CD4-positive, alpha-beta T cell (primary cell): ENCODE measurements at regions not wholly inside any gene's neighbourhood (a gene's known extent, or its start where the extent isn't known, plus 50 kb on each side); places are given as distances from the start of the nearest gene placed in this dataset.

Source experiments
- ATAC-seq: fragments of 200-7000 bp; cut with Tn5 transposase; one replicate; pipeline ENCODE4 v1.10.0; 2022; ENCODE audit warnings: mild to moderate bottlenecking; ENCODE audit not compliant: poor library complexity
- CTCF ChIA-PET: fragments of 350-600 bp; sonication (Branson Sonifier 250); formaldehyde crosslinking; loops from one replicate; lab custom pipeline; 2021; ENCODE audit warnings: antibody characterized with exemption, inconsistent platforms; lab: Charles Lee
- POLR2A ChIA-PET: fragments of 350-600 bp; sonication (Branson Sonifier 250); formaldehyde crosslinking; loops from one replicate; lab custom pipeline; 2021; ENCODE audit warnings: antibody characterized with exemption, inconsistent platforms; lab: Charles Lee
- DNase-seq, 14 experiments: peaks; one replicate each; pipeline ENCODE4 v3.0.0-alpha.2; 2013 to 2020; ENCODE audit warnings: mixed read lengths in 2 of 14
- H3K27ac ChIP-seq, 2 donors: one replicate each; pipeline versions ENCODE4 v1.5.1 to v1.7.0; 2013; ENCODE audit warnings: low read length in 2 of 2, low read depth in 1 of 2, mild to moderate bottlenecking in 1 of 2
- H3K27me3 ChIP-seq, 2 experiments: 1 replicate in 1 of 2; 2 replicates in 1 of 2; pipeline versions ENCODE4 v1.6.1 to v1.7.0; 2013; ENCODE audit warnings: low read length in 2 of 2, control low read depth in 1 of 2, mild to moderate bottlenecking in 1 of 2, moderate library complexity in 1 of 2; ENCODE audit not compliant: insufficient read depth in 2 of 2, control insufficient read depth in 1 of 2
- H3K36me3 ChIP-seq: one replicate; pipeline ENCODE4 v1.6.1; 2013; ENCODE audit warnings: low read length, control low read depth; ENCODE audit not compliant: insufficient read depth
- H3K4me1 ChIP-seq: one replicate; pipeline ENCODE4 v1.6.1; 2013; ENCODE audit warnings: low read length, control low read depth; ENCODE audit not compliant: insufficient read depth
- H3K4me3 ChIP-seq: one replicate; pipeline ENCODE4 v1.5.1; 2013; ENCODE audit warnings: mild to moderate bottlenecking, low read length, moderate library complexity
- H3K9me3 ChIP-seq, 2 experiments: 1 replicate in 1 of 2; 2 replicates in 1 of 2; pipeline versions ENCODE4 v1.6.1 to v1.7.0; 2013; ENCODE audit warnings: low read length in 2 of 2, mild to moderate bottlenecking in 2 of 2, control low read depth in 1 of 2, moderate library complexity in 1 of 2; ENCODE audit not compliant: control insufficient read depth in 1 of 2, insufficient read depth in 1 of 2
- H3K27ac Mint-ChIP-seq: one replicate; pipeline ENCODE4 v1.8.0; 2020; ENCODE audit warnings: mixed read lengths
- H3K27me3 Mint-ChIP-seq: one replicate; pipeline ENCODE4 v1.8.0; 2021; ENCODE audit warnings: mixed read lengths
- H3K36me3 Mint-ChIP-seq: one replicate; pipeline ENCODE4 v1.8.0; 2021; ENCODE audit warnings: low read depth, mixed read lengths
- H3K4me1 Mint-ChIP-seq: one replicate; pipeline ENCODE4 v1.8.0; 2021; ENCODE audit warnings: low read depth, mixed read lengths
- H3K4me3 Mint-ChIP-seq: one replicate; pipeline ENCODE4 v1.8.0; 2020; ENCODE audit warnings: mild to moderate bottlenecking, mixed read lengths
- H3K9me3 Mint-ChIP-seq: one replicate; pipeline ENCODE4 v1.8.0; 2020; ENCODE audit warnings: mixed read lengths
- intact Hi-C, 2 experiments: fragments of 100-400 bp; cut with DNase I in 1 of 2; cut with micrococcal nuclease in 1 of 2; formaldehyde crosslinking; loops; one replicate each; pipeline versions ENCODE4 v1.15.1 to v1.9.0; 2023 to 2025; cut with DNase I, micrococcal nuclease
- TF ChIP-seq, protein P1 (sequence below): fragments of 200-600 bp; IDR thresholded peaks from one replicate; pipeline ENCODE4 v1.8.0; 2022; ENCODE audit warnings: antibody characterized with exemption, mild to moderate bottlenecking

DNA sequence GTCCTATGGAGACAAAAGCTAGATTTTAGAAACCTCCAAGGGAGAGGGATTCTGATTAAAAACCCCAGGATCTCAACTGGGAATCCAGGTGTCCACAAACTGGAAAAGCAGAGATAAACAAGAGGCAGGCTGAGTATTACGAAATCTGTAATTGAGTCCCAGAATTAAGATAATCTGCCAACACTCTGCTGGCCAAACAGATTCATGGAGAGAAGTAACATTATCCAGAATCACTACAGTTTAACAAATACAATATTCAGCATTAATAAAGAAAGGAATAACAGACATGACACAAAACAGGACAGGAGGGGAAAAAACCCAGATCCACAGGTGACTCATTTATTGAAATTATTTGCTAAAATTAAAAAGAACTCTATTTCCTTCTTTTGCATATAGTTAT, 227.2 kb upstream of the NANOGP8 start:
- H3K4me3 ChIP-seq: no peak overlapping the region
- H3K9me3 Mint-ChIP-seq: no peaks in the 10 kb centered on the region
- DNase-seq (no peak), ATAC-seq (no peak)
- no peak overlapping the region for H3K4me3 Mint-ChIP-seq
- ChIA-PET POLR2A (no interaction called here), CTCF (interaction anchor here (1.3 kb wide), 1 partner anchor 9 kb away, joined by 3 read pairs; no protein-coding TSS in a partner anchor)
- no peak overlapping the region for H3K27ac Mint-ChIP-seq
- intact Hi-C loops: no loop called here
- no peaks in the 10 kb centered on the region for H3K4me1 Mint-ChIP-seq
- H3K27ac ChIP-seq: no peak overlapping the region
- H3K36me3 Mint-ChIP-seq: no peaks in the 10 kb centered on the region
- no peaks in the 10 kb centered on the region for H3K36me3 ChIP-seq
- no peaks in the 10 kb centered on the region for H3K9me3 ChIP-seq
- no peaks in the 10 kb centered on the region for H3K27me3 ChIP-seq
- TF ChIP-seq, protein P1, sequence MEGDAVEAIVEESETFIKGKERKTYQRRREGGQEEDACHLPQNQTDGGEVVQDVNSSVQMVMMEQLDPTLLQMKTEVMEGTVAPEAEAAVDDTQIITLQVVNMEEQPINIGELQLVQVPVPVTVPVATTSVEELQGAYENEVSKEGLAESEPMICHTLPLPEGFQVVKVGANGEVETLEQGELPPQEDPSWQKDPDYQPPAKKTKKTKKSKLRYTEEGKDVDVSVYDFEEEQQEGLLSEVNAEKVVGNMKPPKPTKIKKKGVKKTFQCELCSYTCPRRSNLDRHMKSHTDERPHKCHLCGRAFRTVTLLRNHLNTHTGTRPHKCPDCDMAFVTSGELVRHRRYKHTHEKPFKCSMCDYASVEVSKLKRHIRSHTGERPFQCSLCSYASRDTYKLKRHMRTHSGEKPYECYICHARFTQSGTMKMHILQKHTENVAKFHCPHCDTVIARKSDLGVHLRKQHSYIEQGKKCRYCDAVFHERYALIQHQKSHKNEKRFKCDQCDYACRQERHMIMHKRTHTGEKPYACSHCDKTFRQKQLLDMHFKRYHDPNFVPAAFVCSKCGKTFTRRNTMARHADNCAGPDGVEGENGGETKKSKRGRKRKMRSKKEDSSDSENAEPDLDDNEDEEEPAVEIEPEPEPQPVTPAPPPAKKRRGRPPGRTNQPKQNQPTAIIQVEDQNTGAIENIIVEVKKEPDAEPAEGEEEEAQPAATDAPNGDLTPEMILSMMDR: no peak
- no peaks in the 10 kb centered on the region for H3K4me1 ChIP-seq
- no peaks in the 10 kb centered on the region for H3K27me3 Mint-ChIP-seq

DNA sequence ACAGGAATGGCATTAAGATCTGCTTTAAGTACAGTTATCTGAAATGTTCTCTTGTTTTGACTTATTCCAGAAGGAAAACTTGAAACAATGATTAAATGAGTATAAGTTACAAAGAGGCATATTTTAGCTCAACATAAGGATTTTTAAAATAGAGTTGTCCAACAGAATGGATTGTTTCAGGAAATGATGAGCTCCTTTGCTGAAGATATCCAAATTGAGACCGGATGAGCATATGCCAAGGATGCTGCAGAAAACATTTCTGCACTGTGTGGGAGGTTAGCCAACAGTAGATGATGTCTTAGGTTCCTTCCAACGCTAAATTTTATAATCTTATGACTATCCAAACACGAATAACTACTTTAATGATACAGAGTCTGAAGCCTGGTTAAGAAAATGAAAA, 226.5 kb upstream of the NANOGP8 start:
- Histone ChIP-seq H3K27ac (no peak overlapping the region), H3K4me3 (no peak overlapping the region), H3K36me3 (no peaks in the 10 kb centered on the region), H3K4me1 (no peaks in the 10 kb centered on the region), H3K27me3 (no peaks in the 10 kb centered on the region), H3K9me3 (no peaks in the 10 kb centered on the region)
- Mint-ChIP-seq H3K4me3 (no peak overlapping the region), H3K27ac (no peak overlapping the region), H3K4me1 (no peaks in the 10 kb centered on the region), H3K36me3 (no peaks in the 10 kb centered on the region), H3K9me3 (no peaks in the 10 kb centered on the region), H3K27me3 (no peaks in the 10 kb centered on the region)
- DNase-seq: no peak
- CTCF ChIA-PET: interaction anchor here (1.3 kb wide), 1 partner anchor 9 kb away, joined by 3 read pairs; no protein-coding TSS in a partner anchor
- intact Hi-C loops: no loop called here
- no peak for ATAC-seq
- POLR2A ChIA-PET: no interaction called here
- TF ChIP-seq, protein P1: no peak

DNA sequence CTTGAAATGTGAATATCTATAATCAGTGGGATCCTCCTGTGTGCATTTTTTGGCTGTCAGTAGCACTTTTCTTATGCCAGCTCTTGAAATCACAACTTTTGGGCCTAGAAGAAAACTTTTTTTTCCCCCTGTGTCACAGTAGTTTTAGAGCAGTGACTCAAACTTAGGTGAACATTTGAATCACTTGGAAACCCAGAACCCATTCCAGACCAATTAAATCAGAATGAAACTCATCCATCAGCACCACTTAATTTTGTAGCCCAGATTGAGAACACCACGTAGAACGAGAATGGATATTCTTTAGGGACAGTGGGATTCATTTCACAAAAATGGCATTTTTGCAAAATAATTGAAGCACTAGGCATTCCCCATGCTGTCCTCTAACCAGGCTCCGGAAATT, 224.8 kb upstream of the NANOGP8 start:
- DNase-seq (no peak), ATAC-seq (no peak)
- no peaks in the 10 kb centered on the region for H3K9me3 Mint-ChIP-seq
- H3K9me3 ChIP-seq: no peaks in the 10 kb centered on the region
- no peak overlapping the region for H3K4me3 ChIP-seq
- TF ChIP-seq, protein P1: no peak
- H3K36me3 ChIP-seq: no peaks in the 10 kb centered on the region
- no peak overlapping the region for H3K4me3 Mint-ChIP-seq
- no peak overlapping the region for H3K27ac Mint-ChIP-seq
- no peak overlapping the region for H3K27ac ChIP-seq
- intact Hi-C loops: no loop called here
- ChIA-PET CTCF (no interaction called here), POLR2A (no interaction called here)
- no peaks in the 10 kb centered on the region for H3K27me3 Mint-ChIP-seq
- H3K4me1 Mint-ChIP-seq: no peaks in the 10 kb centered on the region
- no peaks in the 10 kb centered on the region for H3K4me1 ChIP-seq
- H3K36me3 Mint-ChIP-seq: no peaks in the 10 kb centered on the region
- H3K27me3 ChIP-seq: no peaks in the 10 kb centered on the region
